ENCODE measurements at regions not wholly inside any gene's neighbourhood (a gene's known extent, or its start where the extent isn't known, plus 50 kb on each side); places are given as distances from the start of the nearest gene placed in this dataset.
"Not testable (repeated sequence)": the region's sequence is repeated elsewhere in the genome, so short reads cannot be mapped to it uniquely, and the experiment has no call there.

GRCh38 chr12:131380220-131380964 is 330.5 kb upstream of the SFSWAP start:
- no peak for DNase-seq

GRCh38 chr12:131380965-131381705 is 329.8 kb upstream of the SFSWAP start:
- DNase-seq: no peak

- no peak for DNase-seq
Observed at GRCh38 chr12:131381716-131382430, 329.0 kb upstream of the SFSWAP start.

- no peak for DNase-seq
Observed at GRCh38 chr12:131383291-131383690, 327.6 kb upstream of the SFSWAP start.

- no peak for DNase-seq
Observed at GRCh38 chr12:131383741-131384543, 326.9 kb upstream of the SFSWAP start.

GRCh38 chr12:131384544-131384855 is 326.4 kb upstream of the SFSWAP start:
- DNase-seq: no peak

GRCh38 chr12:131385313-131386166 is 325.4 kb upstream of the SFSWAP start:
- no peak for DNase-seq

- DNase-seq: no peak
Observed at GRCh38 chr12:131386167-131386521, 324.7 kb upstream of the SFSWAP start.

- DNase-seq: no peak
Observed at GRCh38 chr12:131386781-131387180, 324.1 kb upstream of the SFSWAP start.

- DNase-seq: no peak
Observed at GRCh38 chr12:131387281-131388163, 323.4 kb upstream of the SFSWAP start.

GRCh38 chr12:131388164-131389053 is 322.5 kb upstream of the SFSWAP start:
- not testable (repeated sequence) for DNase-seq

GRCh38 chr12:131389054-131390013 is 321.6 kb upstream of the SFSWAP start:
- DNase-seq: no peak

GRCh38 chr12:131390412-131391334 is 320.2 kb upstream of the SFSWAP start:
- DNase-seq: no peak

- DNase-seq: no peak
Observed at GRCh38 chr12:131391399-131391798, 319.5 kb upstream of the SFSWAP start.

GRCh38 chr12:131394752-131395151 is 316.1 kb upstream of the SFSWAP start:
- not testable (repeated sequence) for DNase-seq

GRCh38 chr12:131395209-131395684 is 315.6 kb upstream of the SFSWAP start:
- DNase-seq: not testable (repeated sequence)

- no peak for DNase-seq
Observed at GRCh38 chr12:131395971-131396573, 314.8 kb upstream of the SFSWAP start.

Measured in central memory CD4-positive, alpha-beta T cell (primary cell).